ENCODE measurements at regions not wholly inside any gene's neighbourhood (a gene's known extent, or its start where the extent isn't known, plus 50 kb on each side); places are given as distances from the start of the nearest gene placed in this dataset.

GRCh38 chr2:198757069-198757468 is 700.7 kb downstream of the SATB2 start:
- no peak for TF ChIP-seq POLR2A (IDR thresholded peaks at IDR 0.05)
- no peak for TF ChIP-seq CTCF (IDR thresholded peaks at IDR 0.05)
